Osteocyte (in vitro differentiated cells): ENCODE measurements at regions not wholly inside any gene's neighbourhood (a gene's known extent, or its start where the extent isn't known, plus 50 kb on each side); places are given as distances from the start of the nearest gene placed in this dataset.

ENCODE experiments used
- DNase-seq: peaks from one replicate; pipeline ENCODE4 v3.0.0; 2021; ENCODE audit warnings: mixed read lengths; ENCODE audit not compliant: unreplicated experiment; ENCODE audit errors: extremely low spot score
- H3K27ac Mint-ChIP-seq: one replicate; pipeline ENCODE4 v1.8.0; 2021; ENCODE audit warnings: mild to moderate bottlenecking, mixed read lengths; ENCODE audit not compliant: unreplicated experiment
- H3K27me3 Mint-ChIP-seq: one replicate; pipeline ENCODE4 v1.8.0; 2021; ENCODE audit warnings: mixed read lengths; ENCODE audit not compliant: unreplicated experiment
- H3K36me3 Mint-ChIP-seq: one replicate; pipeline ENCODE4 v1.8.0; 2021; ENCODE audit warnings: mixed read lengths; ENCODE audit not compliant: unreplicated experiment
- H3K4me1 Mint-ChIP-seq: one replicate; pipeline ENCODE4 v1.8.0; 2021; ENCODE audit warnings: mixed read lengths; ENCODE audit not compliant: unreplicated experiment
- H3K4me3 Mint-ChIP-seq: one replicate; pipeline ENCODE4 v1.8.0; 2021; ENCODE audit warnings: mild to moderate bottlenecking, moderate library complexity, mixed read lengths; ENCODE audit not compliant: unreplicated experiment
- H3K9me3 Mint-ChIP-seq: one replicate; pipeline ENCODE4 v1.8.0; 2021; ENCODE audit warnings: mixed read lengths; ENCODE audit not compliant: unreplicated experiment
- CTCF ChIP-seq: fragments of 200-600 bp; sonication (generic); IDR thresholded peaks from 2 replicates; pipeline ENCODE4 v1.5.0; 2021; ENCODE audit warnings: antibody characterized with exemption, mild to moderate bottlenecking, moderate library complexity

GRCh38 chr20:9927224-9927623, 88.3 kb upstream of the PAK5 start:
- Mint-ChIP-seq H3K4me1 (no peaks in the 10 kb centered on the region), H3K27ac (no peak overlapping the region), H3K4me3 (no peak overlapping the region), H3K36me3 (no peaks in the 10 kb centered on the region), H3K9me3 (no peaks in the 10 kb centered on the region), H3K27me3 (peaks cover 17% of the 10 kb centered on the region)
- no peak for DNase-seq
- TF ChIP-seq CTCF: no peak

GRCh38 chr20:9926476-9926875, 87.6 kb upstream of the PAK5 start:
- H3K27ac Mint-ChIP-seq: no peak overlapping the region
- H3K9me3 Mint-ChIP-seq: no peaks in the 10 kb centered on the region
- TF ChIP-seq CTCF: no peak
- H3K27me3 Mint-ChIP-seq: peaks cover 12% of the 10 kb centered on the region
- no peaks in the 10 kb centered on the region for H3K4me1 Mint-ChIP-seq
- H3K36me3 Mint-ChIP-seq: no peaks in the 10 kb centered on the region
- DNase-seq: no peak
- no peak overlapping the region for H3K4me3 Mint-ChIP-seq

DNA sequence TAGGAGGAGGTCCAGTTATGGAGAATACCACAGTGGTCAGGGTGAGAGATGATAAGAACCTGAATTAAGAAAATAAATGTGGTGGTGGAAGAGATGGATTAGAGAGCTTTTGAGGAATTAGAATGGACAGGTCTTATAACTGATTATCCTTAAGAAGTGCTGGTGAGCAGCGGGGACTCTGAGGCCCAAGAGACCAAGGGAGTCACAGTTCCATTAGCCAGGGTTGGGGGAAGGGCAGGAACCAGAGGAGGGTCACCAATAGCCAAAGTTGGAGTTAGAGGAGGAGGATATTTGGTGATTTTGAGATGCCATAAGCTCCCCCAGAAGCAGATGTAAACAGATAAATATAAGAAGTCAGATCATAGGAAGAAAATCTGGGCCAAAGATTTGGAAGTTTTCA, 87.1 kb upstream of the PAK5 start:
- Mint-ChIP-seq H3K4me1 (no peaks in the 10 kb centered on the region), H3K9me3 (no peaks in the 10 kb centered on the region), H3K36me3 (no peaks in the 10 kb centered on the region), H3K27ac (no peak overlapping the region), H3K27me3 (peaks cover 12% of the 10 kb centered on the region), H3K4me3 (no peak overlapping the region)
- TF ChIP-seq CTCF: no peak
- no peak for DNase-seq

DNA sequence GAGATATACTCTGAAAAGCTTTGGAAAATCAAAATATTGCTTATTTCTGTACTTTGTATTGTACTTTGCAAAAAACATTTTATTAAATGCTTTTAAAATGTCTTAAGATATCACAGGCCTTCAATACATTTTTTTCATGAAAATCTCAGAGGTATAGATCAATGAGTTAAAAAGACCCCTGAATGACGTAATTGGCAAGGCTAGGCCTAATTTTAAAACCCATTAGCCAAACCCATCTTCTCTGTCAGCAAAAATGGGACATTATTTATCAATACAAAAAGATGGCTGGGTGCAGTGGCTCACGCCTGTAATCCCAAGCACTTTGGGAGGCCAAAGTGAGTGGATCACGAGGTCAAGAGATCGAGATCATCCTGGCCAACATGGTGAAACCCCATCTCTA, 84.8 kb upstream of the PAK5 start:
- no peak overlapping the region for H3K27ac Mint-ChIP-seq
- H3K4me1 Mint-ChIP-seq: no peaks in the 10 kb centered on the region
- no peak for DNase-seq
- no peaks in the 10 kb centered on the region for H3K9me3 Mint-ChIP-seq
- H3K36me3 Mint-ChIP-seq: no peaks in the 10 kb centered on the region
- H3K4me3 Mint-ChIP-seq: no peak overlapping the region
- TF ChIP-seq CTCF: no peak
- H3K27me3 Mint-ChIP-seq: peaks cover 10% of the 10 kb centered on the region

- H3K36me3 Mint-ChIP-seq: no peaks in the 10 kb centered on the region
- no peak overlapping the region for H3K27ac Mint-ChIP-seq
- H3K4me3 Mint-ChIP-seq: no peak overlapping the region
- H3K4me1 Mint-ChIP-seq: no peaks in the 10 kb centered on the region
- peaks cover 27% of the 10 kb centered on the region for H3K27me3 Mint-ChIP-seq
- no peaks in the 10 kb centered on the region for H3K9me3 Mint-ChIP-seq
- DNase-seq: no peak
- TF ChIP-seq CTCF: no peak
Observed at GRCh38 chr20:9920866-9921265, 82.0 kb upstream of the PAK5 start.
